Adrenal gland (tissue), 9 donors: ENCODE measurements at regions not wholly inside any gene's neighbourhood (a gene's known extent, or its start where the extent isn't known, plus 50 kb on each side); places are given as distances from the start of the nearest gene placed in this dataset.

Source experiments
- DNase-seq, 7 donors: peaks; one replicate each; pipeline ENCODE4 v3.0.0-alpha.2; 2019 to 2020
- H3K27ac ChIP-seq, 5 donors: fragments of 200-600 bp; sonication (generic) in 4 of 5; 1 replicate in 3 of 5; 2 replicates in 2 of 5; pipeline versions ENCODE4 v1.5.1 to v1.8.0; 2016 to 2020; ENCODE audit warnings: mild to moderate bottlenecking in 1 of 5
- H3K27me3 ChIP-seq: fragments of 200-600 bp; 2 replicates; pipeline ENCODE4 v1.8.0; 2021
- H3K36me3 ChIP-seq, 2 donors: fragments of 200-600 bp; replicated peaks in 1 of 2; 1 replicate in 1 of 2; 2 replicates in 1 of 2; pipeline versions ENCODE4 v1.5.1 to v1.8.0; 2018 to 2022
- H3K4me1 ChIP-seq, 2 donors: fragments of 200-600 bp; replicated peaks in 1 of 2; 1 replicate in 1 of 2; 2 replicates in 1 of 2; pipeline versions ENCODE4 v1.5.1 to v1.8.0; 2018 to 2021
- H3K4me3 ChIP-seq, 4 donors: fragments of 200-600 bp; sonication (generic) in 3 of 4; one replicate each; pipeline ENCODE4 v1.5.1; 2016 to 2018
- H3K9me3 ChIP-seq, 3 donors: fragments of 200-600 bp; sonication (generic) in 1 of 3; replicated peaks in 1 of 3; 1 replicate in 2 of 3; 2 replicates in 1 of 3; pipeline versions ENCODE4 v1.5.1 to v1.8.0; 2016 to 2021
- POLR2A ChIP-seq, 2 donors: fragments of 450-650 bp; IDR thresholded peaks; one replicate each; pipeline ENCODE4 v1.6.1; 2017; ENCODE audit warnings: antibody characterized with exemption in 2 of 2, mild to moderate bottlenecking in 2 of 2, moderate library complexity in 1 of 2
- WGBS, 4 donors: extraction: QIAGEN DNeasy Blood & Tissue Kit in 2 of 4; methylation state at CpG; one replicate each; pipeline versions ENCODE4 v1.1.5 to v1.1.7; 2013 to 2017; 5-methylcytosine and 5-hydroxymethylcytosine counted together
- intact Hi-C, 2 donors: fragments of 100-400 bp; cut with DNase I; formaldehyde crosslinking; loops; one replicate each; pipeline versions ENCODE4 v1.14.1 to v1.15.0; 2022 to 2023
- TF ChIP-seq, protein P1 (sequence below), 6 experiments: fragments of 450-650 bp in 4 of 6; fragments of 200-600 bp in 2 of 6; sonication (generic) in 1 of 6; IDR thresholded peaks; 1 replicate in 5 of 6; 2 replicates in 1 of 6; pipeline versions ENCODE4 v1.5.1 to v1.8.0; 2016 to 2021; ENCODE audit warnings: antibody characterized with exemption in 6 of 6, mild to moderate bottlenecking in 2 of 6, moderate library complexity in 1 of 6
- donor health status: healthy with polysubstance abuse.
- donor health status: Bipolar disorder and iron deficiency.
- donor health status: DM: yes; HTN: yes; CAD: no.
- donor health status: DM: no; HTN: no; CAD: no.
- donor health status: DM: no; HTN: no; CAD: no.

GRCh38 chr14:103199124-103199523, 75.9 kb downstream of the TNFAIP2 start:
- intact Hi-C loops: no loop called here

DNA sequence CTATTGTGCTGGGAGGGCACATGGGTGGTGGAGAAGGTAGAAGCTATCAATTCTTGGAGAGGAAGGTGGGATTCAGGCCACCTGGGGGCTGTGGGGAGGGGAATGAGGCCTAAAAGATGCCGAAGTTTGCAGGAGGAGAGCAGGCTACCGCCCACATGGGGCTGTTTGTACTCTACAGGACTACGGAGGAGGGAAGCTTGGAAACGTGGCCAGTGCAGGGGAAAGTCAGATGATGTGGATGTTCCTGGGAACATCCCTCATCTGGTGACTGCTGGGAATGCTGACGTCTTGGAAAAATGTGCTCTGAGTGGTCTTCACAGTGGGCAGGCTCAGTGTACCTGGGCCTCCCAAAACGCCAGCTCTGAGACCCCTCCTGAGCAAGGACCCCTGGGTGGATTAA, 78.5 kb downstream of the TNFAIP2 start:
- Histone ChIP-seq H3K9me3 (peaks cover 0 to 10% (median 0%) of the 10 kb centered on the region in 3 donors), H3K36me3 (no peaks in the 10 kb centered on the region), H3K4me1 (peaks cover 8 to 9% of the 10 kb centered on the region in 2 donors), H3K4me3 (no peak overlapping the region), H3K27me3 (no peaks in the 10 kb centered on the region), H3K27ac (no peak overlapping the region)
- 70 to 82% (median 79%) methylated on average over 6 of the region's 6 CpGs for whole genome bisulfite sequencing, 4 donors
- no peak for DNase-seq
- intact Hi-C loops: no loop called here
- TF ChIP-seq POLR2A (IDR thresholded peaks at IDR 0.05): no peak
- TF ChIP-seq, protein P1, sequence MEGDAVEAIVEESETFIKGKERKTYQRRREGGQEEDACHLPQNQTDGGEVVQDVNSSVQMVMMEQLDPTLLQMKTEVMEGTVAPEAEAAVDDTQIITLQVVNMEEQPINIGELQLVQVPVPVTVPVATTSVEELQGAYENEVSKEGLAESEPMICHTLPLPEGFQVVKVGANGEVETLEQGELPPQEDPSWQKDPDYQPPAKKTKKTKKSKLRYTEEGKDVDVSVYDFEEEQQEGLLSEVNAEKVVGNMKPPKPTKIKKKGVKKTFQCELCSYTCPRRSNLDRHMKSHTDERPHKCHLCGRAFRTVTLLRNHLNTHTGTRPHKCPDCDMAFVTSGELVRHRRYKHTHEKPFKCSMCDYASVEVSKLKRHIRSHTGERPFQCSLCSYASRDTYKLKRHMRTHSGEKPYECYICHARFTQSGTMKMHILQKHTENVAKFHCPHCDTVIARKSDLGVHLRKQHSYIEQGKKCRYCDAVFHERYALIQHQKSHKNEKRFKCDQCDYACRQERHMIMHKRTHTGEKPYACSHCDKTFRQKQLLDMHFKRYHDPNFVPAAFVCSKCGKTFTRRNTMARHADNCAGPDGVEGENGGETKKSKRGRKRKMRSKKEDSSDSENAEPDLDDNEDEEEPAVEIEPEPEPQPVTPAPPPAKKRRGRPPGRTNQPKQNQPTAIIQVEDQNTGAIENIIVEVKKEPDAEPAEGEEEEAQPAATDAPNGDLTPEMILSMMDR (IDR thresholded peaks at IDR 0.05): no peak

More at GRCh38 chr14:103199124-103199523, 75.9 kb downstream of the TNFAIP2 start:
- Histone ChIP-seq H3K27me3 (no peaks in the 10 kb centered on the region), H3K4me1 (peaks cover 8 to 9% of the 10 kb centered on the region in 2 donors), H3K27ac (peak overlapping the region in 4 of 5 donors; percentile 40 to 77 (median 57)), H3K4me3 (no peak overlapping the region), H3K9me3 (no peaks in the 10 kb centered on the region), H3K36me3 (no peaks in the 10 kb centered on the region)
- TF ChIP-seq, protein P1 (IDR thresholded peaks at IDR 0.05): no peak
- WGBS, 4 donors: 60 to 79% (median 73%) methylated on average over 6 of the region's 6 CpGs
- DNase-seq: no peak

DNA sequence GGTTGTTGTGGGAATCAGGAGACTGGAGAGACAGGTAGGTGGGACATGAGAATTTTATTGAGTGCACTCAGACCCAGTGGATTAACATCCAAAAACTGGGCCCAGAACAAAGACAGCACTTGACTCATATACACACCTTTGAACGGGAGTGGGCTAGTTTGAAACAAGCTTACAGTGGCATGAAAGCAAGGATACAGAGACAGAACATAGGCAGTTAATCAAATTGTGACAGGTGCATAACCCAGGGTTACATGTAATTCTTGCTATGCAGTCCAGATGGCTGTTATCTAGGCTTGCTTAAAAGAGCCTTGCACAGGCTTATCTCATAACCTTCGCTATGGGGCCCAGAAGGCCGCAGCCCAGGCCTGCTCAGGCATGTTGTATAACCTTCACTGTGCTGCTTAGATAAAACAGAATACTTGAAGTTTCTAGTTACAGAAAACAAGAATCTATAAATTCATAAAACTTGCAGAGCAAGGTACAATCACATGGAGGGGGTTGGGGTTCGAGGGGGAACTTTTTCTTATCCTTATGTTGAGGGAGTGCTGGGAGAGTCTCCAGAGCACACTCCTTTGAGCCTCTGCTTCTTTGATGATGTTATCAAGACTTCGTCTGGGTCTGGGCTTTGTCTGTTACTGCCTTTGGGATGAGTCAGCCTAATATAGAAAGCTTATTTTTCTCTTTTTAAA, 81.7 kb downstream of the TNFAIP2 start:
- 30 to 47% (median 44%) methylated on average over 5 of the region's 5 CpGs for WGBS, 4 donors
- Histone ChIP-seq H3K27ac (peak overlapping the region in 1 of 5 donors; percentile 71), H3K36me3 (no peaks in the 10 kb centered on the region), H3K9me3 (peaks cover 0 to 10% (median 0%) of the 10 kb centered on the region in 3 donors), H3K27me3 (no peaks in the 10 kb centered on the region), H3K4me3 (no peak overlapping the region), H3K4me1 (no peaks in the 10 kb centered on the region)
- intact Hi-C loops: no loop called here
- no peak for TF ChIP-seq POLR2A (IDR thresholded peaks at IDR 0.05)
- TF ChIP-seq, protein P1 (IDR thresholded peaks at IDR 0.05): no peak
- peak in 2 of 7 donors; percentile 61 to 75 for DNase-seq

- Histone ChIP-seq H3K4me3 (no peak overlapping the region), H3K27me3 (no peaks in the 10 kb centered on the region), H3K9me3 (peaks cover 0 to 10% (median 0%) of the 10 kb centered on the region in 3 donors), H3K27ac (peak overlapping the region in 2 of 5 donors; percentile 71 to 72), H3K4me1 (no peaks in the 10 kb centered on the region), H3K36me3 (no peaks in the 10 kb centered on the region)
- TF ChIP-seq, protein P1 (IDR thresholded peaks at IDR 0.05): no peak
- TF ChIP-seq POLR2A (IDR thresholded peaks at IDR 0.05): no peak
- WGBS, 4 donors: 84 to 100% (median 92%) methylated on average over 3 of the region's 3 CpGs
- peak in 1 of 7 donors; percentile 10 for DNase-seq
- intact Hi-C loops: no loop called here
These were observed 82.3 kb downstream of the TNFAIP2 start for GRCh38 chr14:103205541-103205906.
